GM21381 (cell line): ENCODE measurements at regions not wholly inside any gene's neighbourhood (a gene's known extent, or its start where the extent isn't known, plus 50 kb on each side); places are given as distances from the start of the nearest gene placed in this dataset.
"Not testable (repeated sequence)": the region's sequence is repeated elsewhere in the genome, so short reads cannot be mapped to it uniquely, and the experiment has no call there.

Experiments
- ATAC-seq: cut with Tn5 transposase; IDR thresholded peaks from one replicate; pipeline ENCODE4 v1.9.1; 2021; ENCODE audit warnings: mild to moderate bottlenecking, moderate library complexity; ENCODE audit not compliant: unreplicated experiment

DNA sequence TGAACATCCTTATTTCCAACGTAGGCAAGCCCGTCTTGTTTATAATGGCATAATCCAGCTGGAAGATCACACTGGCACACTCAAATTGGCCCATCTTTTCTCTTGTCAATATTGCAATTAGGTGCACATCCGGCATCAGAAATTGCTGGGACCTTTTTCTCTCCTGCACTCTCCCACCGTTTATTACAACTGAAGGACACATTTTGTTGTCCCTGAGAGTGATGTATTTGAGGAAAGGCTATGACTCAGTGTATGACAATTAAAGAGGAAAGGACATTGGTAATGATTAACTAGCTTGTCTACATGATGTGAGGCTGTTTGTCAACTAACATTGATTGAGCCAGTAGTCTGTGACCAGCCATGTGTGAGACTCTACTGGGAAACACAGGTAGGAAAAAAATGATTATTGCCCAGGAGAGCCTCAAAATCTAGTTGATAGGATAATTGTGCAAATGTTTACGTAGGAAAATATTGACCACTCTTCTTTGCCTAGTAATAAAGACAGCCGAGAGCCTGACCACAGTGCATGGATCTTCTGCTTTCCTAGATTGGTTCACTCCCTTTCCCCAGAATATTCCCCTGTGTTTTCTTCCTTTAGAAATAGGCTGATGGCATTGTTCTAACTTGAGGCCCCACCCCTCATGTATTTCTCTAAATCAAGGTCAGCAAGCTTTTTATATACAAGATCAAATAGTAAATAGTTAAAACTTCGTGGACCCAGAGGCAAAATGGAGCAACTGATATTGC, 230.0 kb upstream of the BTBD3 start:
- ATAC-seq: no peak

DNA sequence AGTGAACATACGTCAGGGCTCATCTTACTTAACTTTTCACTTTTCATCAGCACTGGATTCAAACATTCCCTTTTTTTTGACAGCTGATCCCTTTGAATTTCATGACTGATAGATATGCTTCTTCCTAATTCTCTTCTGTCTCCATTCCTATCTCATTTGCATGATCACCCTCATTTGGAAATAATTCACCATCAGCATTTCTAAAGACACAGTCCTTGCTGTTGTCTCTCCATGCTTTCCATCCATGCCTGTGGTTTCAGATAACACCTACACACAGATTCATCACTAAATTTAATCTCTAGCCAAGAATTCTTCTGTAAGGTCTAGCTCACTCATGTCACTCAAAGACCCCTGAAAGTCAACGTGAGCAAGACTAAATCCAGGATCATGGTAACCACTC, 228.4 kb upstream of the BTBD3 start:
- ATAC-seq: no peak

GRCh38 chr20:11691766-11692165, 225.9 kb upstream of the BTBD3 start:
- ATAC-seq: no peak

- ATAC-seq: no peak
Observed at GRCh38 chr20:11692567-11692966, 225.1 kb upstream of the BTBD3 start.

DNA sequence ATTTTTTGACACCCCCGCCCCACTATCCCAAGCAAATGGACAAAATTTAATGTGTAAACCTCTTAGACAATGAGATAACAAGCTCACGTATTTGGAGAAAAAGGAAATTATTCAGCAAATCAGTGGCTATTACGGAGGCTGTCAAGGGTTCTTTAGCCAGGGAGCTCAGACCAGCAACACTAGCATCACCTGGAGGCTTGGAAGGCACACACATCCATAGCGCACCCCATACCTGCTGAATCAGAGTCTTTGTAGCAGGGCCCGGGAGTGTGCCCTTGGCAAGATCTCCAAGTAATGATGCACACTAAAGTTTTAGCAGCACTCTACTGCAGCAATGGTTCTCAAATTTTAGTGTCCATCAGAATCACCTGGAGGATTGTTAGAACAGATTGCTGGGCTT, 223.2 kb upstream of the BTBD3 start:
- no peak for ATAC-seq

DNA sequence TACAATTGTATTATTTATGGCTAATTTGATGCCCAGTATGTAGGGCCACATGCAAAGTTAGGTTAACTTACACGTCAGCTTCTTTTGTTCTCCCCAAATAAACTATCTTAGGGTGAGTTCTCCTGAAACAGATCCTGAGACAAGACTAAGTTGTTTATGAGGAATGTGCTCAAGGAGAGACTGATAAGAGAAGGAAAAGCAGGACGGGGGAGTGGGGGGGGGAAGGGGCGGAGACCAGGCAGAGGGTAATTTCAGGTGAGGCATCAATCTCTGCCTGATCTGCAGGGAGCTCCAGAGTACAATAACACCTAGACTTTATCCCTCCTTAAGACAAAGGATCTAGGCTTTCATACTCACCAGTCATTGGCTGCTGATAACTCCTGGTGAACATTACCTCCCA, 220.6 kb upstream of the BTBD3 start:
- ATAC-seq: no peak

- ATAC-seq: no peak
Observed at GRCh38 chr20:11697646-11698045, 220.0 kb upstream of the BTBD3 start.

DNA sequence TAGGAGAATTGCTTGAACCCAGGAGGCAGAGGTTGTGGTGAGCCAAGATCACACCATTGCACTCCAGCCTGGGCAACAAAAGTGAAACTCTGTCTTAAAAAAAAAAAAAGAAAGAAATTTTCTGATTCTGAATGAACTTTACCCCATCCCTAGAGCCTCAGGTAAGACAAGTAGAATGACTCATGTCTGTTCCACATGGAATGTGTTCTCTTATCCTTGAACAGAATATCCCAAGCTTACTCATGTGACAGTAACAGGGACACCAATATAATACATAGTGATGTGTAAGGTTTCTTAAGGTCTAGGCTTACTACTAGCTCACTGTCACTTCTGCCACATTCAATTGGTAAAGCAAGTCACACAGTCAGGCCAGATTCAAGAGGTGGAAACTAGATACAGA, 219.6 kb upstream of the BTBD3 start:
- no peak for ATAC-seq

GRCh38 chr20:11700831-11701230, 216.9 kb upstream of the BTBD3 start:
- no peak for ATAC-seq

- ATAC-seq: no peak
Observed at GRCh38 chr20:11702721-11703518, 214.8 kb upstream of the BTBD3 start.

DNA sequence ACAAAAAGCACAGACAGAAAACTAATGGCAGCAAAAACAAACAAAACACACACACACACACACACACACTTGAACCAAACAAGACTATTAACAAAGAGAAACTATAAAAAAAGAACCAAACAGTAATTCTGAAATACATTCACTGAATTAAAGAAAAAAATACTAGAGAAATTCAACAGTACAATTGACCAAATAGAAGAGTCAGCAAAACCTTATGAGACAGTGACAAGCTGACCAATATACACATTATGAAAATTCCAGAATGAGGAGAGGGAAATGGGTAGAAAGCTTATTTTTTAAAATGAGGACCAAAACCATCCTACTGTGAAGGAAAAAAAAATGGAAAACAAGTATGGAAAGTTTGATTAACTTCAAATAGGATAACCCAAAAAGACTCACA, 212.2 kb upstream of the BTBD3 start:
- ATAC-seq: no peak

GRCh38 chr20:11708223-11708622, 209.5 kb upstream of the BTBD3 start:
- ATAC-seq: not testable (repeated sequence)

- ATAC-seq: no peak
Observed at GRCh38 chr20:11711214-11711613, 206.5 kb upstream of the BTBD3 start.

DNA sequence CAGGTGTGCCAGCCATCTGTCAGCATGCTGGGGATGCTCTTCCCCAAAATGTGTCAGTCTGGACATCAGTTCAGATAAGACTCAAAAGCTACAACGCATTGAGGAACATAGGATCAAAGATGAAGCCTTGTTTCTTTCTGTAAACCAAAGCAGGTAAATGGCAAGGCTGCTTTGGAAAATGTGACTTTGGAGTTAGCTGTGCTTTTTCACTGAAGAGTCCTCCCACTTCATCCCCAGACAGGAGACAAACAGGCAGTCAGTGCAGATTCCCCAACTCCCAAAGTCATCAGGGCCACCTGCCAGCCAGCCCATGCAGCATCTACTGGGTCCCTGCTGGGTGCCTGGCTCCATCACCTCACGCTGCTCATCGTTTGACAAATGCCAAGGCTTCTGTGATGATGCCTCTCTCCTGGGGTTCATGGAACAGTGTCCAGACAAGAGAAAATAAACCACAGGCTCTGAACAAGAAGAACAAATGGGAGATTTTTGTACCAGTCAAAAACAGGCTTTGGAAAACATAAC, 205.0 kb upstream of the BTBD3 start:
- no peak for ATAC-seq

GRCh38 chr20:11714886-11715285, 202.8 kb upstream of the BTBD3 start:
- no peak for ATAC-seq

GRCh38 chr20:11716239-11716944, 201.3 kb upstream of the BTBD3 start:
- no peak for ATAC-seq

- no peak for ATAC-seq
Observed at GRCh38 chr20:11716945-11717248, 200.8 kb upstream of the BTBD3 start.

DNA sequence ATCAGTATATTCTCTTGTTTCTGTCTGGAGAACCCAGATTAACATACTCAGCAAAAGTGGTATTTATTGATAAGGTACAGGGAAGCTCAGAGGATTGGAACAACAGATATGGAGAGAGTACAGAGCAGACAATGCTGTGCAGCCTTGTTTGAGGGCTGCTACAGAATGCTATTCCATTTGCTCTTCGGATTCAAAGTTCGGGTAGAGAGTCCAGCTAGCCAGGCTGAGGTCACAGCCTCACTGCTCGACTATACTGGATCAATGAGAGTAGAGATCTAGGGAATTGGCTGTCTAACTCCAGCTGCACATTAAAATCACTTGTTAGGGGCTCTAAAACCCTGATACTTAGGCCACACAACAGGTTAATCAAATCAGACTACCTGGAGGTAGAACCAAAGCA, 200.1 kb upstream of the BTBD3 start:
- ATAC-seq: no peak

GRCh38 chr20:11718474-11719094, 199.1 kb upstream of the BTBD3 start:
- no peak for ATAC-seq

DNA sequence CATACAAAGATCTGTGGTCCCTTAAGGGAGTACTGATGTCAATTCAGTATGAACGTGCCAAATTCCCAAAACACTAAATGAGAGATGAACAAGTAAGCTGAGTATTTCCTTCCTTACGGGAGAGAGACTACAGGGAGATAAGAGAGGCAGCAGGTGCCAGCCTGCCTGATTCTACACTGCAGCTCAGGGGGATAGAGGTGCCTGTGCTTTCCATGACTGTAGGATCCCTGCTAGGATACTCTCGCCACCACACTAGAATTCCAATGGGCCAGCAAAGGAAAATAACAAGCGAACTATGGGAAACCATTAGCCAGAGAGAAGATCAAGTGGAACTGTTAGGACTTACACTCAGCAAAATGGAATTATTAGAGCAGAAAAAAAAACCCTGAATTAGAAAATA, 198.5 kb upstream of the BTBD3 start:
- no peak for ATAC-seq

DNA sequence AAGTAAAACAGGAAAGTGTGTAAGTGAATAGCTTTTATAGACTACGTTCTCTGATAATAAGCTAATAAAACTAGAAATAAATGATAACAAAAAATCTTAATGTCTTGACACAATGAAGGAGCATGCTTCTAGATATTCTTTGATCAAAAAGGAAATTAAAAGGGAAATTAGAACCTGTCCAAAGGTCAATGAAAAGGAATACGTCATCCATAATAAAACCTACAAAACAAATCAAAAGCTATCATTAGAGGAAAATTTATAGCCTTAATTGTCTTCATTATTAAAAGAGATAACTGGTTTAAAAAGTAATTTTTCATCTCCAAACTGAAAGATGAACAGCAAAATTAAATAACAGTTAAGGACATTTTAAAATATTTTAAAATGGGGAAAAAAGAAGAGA, 196.3 kb upstream of the BTBD3 start:
- no peak for ATAC-seq
